ENCODE measurements at regions not wholly inside any gene's neighbourhood (a gene's known extent, or its start where the extent isn't known, plus 50 kb on each side); places are given as distances from the start of the nearest gene placed in this dataset.

- no peak for TF ChIP-seq CTCF (conservative IDR thresholded peaks at IDR 0.05; ENCODE audit: low read length)
- no peak for TF ChIP-seq EZH2phosphoT487 (IDR thresholded peaks at IDR 0.05; ENCODE audit: borderline replicate concordance)
Observed at GRCh38 chr20:57849121-57849520, 139.3 kb upstream of the PMEPA1 start.
